Activated CD4-positive, CD25-positive, alpha-beta regulatory T cell treated with anti-CD3 and anti-CD28 coated beads, Interleukin-2, amount 50 U/mL, for 72 hours (primary cell): ENCODE measurements at regions not wholly inside any gene's neighbourhood (a gene's known extent, or its start where the extent isn't known, plus 50 kb on each side); places are given as distances from the start of the nearest gene placed in this dataset.

Source experiments
- DNase-seq: peaks from one replicate; pipeline ENCODE4 v3.0.0; 2021

DNA sequence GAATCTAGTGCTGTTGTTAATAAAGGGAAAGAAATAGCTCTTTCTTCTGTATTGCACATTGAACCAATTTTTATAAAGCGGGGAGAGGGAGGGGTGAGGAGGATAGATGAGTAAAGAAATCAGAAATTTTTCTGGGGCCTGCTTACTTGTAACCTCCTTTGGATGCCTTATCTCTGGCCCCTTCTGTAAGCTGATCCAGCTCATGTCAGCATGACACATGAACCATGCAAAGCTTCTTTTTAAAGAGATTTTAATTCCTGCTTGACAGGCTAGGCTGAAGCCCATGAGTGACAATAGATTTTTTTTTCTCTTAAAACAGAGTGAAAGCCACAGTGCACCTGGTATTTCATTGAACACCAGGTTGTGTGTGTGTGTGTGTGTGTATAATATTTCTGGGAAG, 325.3 kb downstream of the PRL start:
- DNase-seq, result no peak

DNA sequence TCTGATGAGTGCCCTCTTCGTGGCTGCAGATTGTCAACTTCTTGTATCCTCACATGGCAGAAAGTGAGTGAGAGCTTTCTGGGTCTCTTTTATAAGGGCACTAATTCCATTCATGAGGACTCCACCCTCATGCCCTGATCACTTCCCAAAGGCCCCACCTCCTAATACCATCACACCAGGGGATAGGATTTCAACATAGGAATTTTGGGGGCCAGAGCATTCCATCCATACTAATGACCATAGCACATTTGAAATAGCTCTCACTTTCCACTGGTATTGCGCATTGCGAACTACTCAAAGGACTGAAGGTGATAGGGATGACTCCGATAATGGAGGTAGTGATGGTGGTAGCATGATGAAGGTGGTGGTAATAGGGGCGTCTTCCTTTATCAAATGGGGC, 324.3 kb downstream of the PRL start:
- DNase-seq, result no peak

DNA sequence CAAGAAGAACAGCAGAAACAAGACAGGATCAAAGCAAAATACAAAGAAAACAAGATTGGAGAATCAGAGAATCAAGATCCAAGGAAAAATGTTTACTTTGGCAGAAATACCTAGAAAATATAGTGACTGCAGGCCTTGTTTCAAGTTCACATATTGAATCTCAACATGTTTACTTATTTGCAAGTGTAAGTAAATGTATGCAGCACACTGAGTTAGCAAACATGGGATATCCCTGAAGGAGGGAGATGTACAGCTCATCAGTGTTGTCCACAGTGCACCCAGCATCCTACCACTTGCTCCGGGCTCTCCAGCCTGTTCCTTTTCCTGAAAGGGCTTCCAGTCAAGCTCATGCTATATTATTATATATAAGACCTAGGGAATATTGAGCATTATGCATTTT, 319.5 kb downstream of the PRL start:
- DNase-seq, result no peak

DNA sequence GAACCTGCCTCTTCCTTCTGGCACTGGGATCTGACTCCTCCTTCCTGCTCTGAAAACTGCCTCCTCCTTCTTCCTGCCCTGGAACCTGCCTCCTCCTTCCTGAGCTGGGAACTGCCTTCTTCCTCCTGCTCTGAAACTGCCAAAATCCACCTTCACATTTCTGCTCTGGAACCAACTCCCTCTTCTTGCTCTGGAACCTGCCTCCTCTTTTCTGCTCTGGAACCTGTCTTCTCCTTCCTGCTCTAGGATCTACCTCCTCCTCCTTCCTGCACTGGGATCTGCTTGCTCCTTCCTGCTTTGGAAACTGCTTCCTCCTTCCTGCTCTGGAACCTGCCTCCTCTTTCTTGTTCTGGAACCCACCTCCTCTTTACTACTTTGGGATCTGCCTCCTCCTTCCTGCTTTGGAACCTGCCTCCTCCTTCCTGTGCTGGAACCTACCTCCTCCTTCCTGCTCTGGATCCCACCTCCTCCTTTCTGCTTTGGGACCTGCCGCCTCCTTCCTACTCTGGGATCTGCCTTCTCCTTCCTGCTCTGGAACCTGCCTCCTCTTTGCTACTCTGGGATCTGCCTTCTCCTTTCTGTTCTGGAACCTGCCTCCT, 315.5 kb downstream of the PRL start:
- no peak for DNase-seq

DNA sequence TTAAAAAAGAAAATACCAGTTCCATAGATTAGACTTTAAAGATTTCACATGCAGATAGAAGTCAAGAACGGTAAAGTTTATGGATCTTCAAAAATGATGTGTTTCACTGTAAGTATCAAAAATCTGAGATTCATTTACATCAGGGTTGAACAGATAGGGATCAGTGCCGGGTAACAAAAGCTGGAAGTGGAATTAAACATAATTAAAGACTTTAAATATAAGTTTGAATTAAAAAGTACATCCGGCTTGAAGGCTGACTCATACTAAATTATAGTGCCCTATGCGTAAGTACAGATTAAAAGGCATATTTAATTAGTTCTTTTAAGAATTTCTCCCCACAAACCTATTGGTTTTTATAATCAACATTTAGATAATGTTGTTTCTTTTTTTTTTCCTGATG, 312.7 kb downstream of the PRL start:
- DNase-seq, result no peak

DNA sequence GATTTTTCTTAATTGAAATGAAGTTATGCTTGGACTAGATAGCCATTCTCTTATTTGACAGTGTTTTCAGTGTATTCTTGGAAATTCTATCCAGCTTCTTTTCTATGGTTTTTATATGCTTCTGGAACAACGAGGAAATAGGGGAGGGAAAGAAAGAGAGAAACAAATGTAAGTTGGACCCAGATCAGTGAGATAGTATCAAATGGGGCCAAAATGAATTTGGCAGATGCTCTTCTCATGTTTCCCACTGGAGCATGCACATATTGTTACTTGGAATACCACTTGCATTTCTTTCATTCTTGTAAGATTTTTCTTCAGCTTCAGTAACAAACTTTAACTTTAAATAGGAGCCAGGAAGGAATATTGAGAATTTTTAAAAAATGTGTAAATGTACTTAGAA, 312.3 kb downstream of the PRL start:
- no peak for DNase-seq

DNA sequence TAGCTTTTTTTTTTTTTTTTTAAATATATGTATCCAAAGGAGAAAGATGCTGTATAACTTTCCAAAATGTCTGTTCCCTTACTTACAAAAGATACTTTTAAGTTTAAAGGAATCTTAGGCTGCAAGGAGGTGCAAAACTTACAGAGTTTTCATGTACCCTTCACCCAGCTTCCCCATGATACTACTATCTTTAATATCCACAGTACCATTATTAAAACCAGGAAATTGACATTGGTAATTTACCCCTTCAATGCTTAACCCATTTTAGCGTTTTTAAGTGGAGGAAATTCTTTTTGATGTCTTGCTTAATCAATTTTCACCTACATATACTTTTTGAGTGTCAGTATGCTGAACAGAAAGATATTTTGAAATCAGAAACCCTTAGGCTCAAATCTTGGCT, 310.9 kb downstream of the PRL start:
- no peak for DNase-seq

DNA sequence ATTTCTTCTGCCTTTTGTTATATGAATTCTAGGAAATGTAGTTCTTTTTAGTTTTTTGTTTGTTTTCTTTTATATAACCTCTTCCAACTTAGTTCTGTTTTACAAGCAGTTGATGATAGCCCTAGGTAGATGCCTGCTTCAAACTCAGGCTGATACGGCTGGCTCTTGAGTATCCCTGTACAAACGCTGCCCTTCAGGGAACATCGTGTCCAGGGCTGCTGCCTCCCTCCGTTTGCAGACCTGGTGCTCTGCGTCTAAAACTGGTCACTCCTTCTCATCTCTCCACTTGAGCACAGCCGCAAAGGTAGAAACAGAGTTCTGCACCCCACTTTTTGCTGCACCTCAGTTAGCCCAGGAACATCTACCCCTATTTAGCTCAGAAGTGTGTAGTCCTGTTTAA, 310.1 kb downstream of the PRL start:
- DNase-seq, result no peak

DNA sequence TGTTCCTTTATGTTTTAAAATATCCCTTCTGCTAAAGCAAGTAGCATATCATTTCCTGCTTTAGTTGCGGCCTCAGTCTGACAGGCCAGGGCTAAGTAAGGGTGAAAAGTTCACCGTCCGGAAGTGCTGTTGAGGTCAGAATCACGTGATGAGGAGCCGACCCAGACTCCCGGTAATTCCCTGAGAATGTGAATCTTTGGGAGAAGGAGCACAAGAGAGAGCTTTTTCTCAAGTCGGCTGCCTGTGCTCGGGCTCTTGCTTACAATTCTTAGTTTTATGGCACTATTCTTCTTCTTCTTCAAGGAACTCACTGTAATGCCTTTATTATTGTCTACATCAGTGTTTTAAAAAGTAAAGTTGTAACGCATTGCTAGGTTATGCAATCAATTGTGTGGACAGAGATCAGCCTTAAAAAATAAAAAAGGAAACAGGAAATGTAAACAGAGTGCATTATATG, 309.3 kb downstream of the PRL start:
- DNase-seq, result no peak

DNA sequence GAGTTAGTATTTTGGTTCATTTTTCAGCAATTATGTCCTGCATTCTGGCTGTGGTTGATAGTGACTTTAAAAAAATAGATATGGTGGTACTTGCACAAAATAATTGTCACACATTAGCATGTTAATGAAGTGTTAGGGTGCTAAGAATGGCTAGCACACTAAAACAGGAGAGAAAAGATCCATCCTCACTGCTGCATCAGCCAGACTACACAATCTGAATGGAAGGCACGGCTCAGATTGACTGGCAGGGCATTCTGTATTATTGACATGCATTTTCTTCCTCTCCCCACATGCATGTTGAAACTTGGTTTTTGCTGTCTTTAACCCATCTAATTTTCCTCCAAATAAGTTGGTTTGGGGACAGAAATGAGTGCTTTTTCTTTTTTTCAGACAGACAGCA, 306.3 kb downstream of the PRL start:
- no peak for DNase-seq

DNA sequence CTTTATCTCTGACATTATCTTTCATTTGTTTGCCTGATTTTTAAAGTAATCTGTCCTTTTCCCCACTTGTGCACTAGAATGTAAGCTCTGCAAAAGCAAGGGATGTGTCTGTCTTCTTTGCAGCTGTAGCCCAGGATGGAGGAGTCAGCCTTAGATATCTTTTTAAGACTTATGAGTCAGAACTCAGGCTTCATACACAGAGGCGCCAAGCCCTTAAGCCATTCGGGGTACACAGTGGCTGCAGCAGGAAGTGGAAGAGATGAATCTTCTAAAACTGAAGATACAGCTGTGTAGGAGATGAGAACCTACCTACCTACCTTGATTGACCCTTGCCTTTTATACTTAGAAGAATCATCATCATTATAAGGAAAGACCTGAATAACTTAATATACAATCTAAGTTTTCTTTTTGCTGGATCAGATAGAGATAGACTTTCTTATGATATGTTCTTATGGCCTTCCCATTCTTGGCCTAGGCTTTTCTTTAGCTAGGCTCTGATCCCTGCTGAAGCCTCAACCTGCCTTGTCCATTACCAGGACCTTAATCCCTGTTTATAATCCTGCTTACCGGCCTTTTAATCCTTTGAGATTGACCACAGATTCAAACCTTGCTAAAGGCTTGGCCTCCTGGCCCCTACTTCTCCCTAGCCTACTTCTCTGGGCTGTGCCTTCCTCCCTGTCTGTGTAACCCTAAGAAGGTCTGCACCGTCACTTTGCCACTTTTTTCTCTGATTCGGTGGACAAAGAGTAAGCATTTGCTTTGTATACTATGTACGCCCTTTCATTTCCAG, 304.5 kb downstream of the PRL start:
- no peak for DNase-seq

DNA sequence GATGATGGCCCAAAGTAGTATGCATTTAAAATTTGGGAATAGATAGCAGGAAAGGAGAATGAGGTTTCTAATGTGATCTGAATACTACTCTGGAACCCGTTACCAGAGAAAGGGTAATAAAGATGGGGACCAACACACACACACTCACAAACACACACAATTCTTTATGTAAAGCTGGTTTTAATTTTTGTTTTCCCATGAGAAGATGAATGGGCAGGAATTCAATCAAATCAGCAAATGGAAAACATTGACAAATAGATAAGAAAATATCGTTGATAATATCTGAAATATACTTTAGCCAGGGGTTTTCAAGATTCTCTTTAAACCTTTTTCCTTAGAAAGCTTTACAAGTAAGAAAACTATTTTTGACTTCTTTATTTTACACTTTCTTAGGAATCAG, 303.0 kb downstream of the PRL start:
- no peak for DNase-seq

DNA sequence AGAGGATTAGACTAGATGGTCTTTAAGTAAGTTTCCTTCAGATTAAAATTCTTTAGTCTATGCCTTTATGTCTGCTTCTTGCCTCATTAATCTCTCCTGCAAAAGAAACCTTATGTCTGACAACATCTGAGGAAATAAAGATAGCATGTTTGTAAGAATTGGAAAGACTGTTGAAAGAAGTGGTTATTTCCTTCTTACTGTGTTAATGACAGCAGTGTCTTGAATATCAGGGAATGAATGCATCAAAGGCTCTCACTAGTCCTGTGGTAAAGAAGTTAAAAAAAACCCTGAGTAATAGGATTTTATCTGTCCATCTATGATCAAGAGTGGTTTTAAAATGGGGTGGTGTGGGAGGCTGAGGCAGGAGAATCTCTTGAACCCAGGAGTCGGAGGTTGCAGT, 302.0 kb downstream of the PRL start:
- DNase-seq, result no peak

DNA sequence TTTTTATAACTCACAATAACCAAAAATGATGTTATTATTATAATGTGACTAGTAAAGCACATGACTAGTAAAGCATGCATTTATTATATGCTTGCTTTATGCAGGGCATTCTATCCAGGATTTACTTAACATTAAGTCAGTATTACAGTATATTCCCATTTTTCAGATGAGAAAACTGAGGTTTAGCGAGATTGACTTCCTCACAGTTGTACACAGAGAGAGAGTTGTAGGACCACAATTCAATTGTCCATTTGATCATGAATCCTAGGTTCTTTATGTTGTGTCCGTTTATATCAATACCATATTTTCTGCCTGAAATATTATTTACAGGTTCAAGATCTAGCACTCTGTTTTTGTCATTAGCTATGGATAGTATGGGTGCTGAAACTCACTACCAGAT, 301.5 kb downstream of the PRL start:
- DNase-seq, result no peak

DNA sequence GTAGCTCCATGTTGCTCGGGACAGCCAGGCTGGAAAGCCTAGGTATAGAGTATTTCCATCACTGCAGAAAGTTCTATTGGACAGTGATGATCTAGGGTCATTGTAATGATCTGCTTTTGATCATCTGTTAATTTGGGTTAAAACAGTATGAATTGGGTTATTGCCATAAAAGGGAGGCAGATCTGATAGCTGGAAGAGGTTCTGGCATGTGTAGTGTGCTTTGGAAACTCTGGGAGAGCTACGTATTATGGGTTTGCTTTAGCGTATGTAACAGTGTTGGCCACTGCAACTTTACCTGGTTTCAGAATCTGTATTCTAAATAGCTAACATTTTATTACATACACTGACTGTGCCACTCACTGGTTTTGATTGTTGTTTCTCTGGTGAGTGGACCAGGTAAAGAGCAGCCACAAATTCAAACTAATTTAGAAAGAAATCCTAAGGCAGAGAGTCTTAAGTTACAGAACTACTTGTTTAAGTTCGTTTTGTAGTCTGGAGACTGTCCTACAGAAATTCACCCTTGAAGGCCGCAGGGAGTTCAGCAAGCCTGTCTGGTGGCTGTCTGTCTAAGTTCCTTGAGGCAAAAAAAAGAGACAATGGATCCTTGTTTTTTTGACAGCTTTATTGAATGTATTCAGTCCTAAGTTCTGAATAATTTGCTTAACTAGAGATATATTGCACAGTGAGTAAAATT, 300.3 kb downstream of the PRL start:
- no peak for DNase-seq

DNA sequence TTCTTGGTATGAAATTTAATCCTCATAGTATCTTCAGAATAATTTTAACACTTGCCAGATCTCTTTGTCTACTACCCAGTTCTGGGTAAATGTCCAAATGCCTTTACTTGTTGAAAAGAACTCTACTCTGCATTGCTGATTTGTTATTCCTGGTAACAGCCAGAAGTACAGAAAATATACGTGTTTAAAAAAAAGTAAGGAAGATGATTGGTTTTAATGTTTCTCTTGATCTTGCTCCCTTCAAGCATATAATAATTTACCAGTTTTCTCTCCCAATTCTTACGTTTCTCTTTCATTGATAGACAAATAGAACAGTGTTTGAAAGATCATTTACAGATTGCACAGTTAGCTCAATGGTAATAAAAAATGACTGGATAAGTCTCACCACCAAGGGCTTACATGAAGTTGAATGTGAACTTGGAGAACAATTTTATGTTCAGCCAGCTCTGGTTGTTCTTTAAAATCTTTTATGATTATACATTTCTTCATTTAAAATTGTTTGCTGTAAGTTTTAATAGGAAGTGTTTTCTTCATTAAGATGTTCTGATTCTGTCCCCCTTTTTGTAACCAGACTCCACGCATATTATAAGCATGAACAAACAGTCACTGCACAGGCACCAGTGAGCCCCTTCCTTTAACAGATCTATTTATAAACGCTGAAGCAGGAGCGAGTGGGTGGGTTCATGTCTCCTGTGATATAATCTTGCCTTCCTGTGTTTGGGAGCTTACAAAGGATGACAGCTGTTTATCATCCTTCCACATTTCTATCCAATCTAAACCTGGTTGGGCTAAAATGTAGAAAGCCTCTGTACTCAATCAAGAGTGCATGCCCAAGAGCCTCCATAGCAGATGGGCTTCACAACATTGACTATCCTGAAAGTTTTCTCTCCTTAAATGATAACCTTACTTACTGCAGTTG, 299.5 kb downstream of the PRL start:
- DNase-seq, result no peak

DNA sequence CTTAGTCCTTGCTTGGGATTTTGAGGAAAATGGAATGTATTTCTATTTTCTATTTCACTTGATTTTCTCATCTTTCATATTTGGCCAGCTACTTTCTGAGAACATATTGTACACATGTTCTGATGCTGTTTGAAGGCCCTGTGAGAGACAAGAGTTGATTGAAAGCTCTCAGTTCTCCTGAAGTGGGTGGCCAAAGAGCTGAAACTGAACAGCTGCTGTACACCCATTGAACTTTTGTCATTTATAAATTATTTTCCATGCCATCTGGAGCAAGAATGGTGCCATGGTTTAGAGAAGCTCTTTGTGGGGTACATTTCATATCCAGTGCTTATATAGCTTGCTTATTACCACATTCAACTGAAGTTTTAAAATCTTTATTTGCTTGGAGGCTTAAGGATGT, 298.3 kb downstream of the PRL start:
- DNase-seq, result no peak

DNA sequence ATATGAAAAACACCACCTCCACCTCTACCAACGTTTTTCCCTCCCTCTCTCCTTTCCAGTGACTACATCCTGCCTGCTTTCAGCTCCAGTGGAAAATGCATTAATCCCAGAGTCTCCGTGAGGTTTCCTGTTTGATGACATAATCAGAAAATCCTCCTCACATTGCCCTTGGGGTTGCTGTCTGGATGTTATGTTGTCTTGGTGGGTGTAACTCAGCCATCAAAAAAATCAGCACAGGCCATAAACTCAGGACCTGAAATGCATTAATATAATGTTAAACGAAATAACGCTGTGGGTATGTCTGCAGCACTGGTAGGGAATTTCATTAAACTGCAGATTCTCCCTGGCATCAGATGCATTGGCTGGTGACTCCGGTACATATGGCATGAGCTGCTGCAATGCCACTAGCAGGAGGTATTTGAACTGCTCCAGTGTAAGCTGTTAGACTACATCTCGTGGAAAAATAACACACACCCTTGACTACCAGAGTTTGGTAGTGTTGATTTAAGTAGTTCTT, 297.8 kb downstream of the PRL start:
- DNase-seq, result no peak

DNA sequence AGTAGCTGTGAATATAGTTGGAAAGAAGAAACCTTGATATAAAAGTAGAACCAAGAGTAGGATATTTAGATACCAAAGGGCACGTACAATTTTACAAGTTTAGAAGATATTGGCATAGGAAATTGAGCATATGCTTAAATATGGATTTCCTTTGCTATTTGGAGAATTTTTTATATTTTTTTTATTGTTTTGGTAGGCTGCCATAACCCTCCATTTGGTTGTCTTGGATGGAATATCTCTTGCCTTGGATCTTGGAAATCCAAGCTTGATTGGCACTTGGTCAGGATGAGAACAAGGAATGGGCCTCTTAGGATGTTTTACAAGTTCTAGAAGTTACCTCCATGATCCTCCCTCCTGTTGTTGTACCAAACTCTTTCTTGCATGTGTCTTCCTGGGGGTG, 297.1 kb downstream of the PRL start:
- DNase-seq, result no peak

DNA sequence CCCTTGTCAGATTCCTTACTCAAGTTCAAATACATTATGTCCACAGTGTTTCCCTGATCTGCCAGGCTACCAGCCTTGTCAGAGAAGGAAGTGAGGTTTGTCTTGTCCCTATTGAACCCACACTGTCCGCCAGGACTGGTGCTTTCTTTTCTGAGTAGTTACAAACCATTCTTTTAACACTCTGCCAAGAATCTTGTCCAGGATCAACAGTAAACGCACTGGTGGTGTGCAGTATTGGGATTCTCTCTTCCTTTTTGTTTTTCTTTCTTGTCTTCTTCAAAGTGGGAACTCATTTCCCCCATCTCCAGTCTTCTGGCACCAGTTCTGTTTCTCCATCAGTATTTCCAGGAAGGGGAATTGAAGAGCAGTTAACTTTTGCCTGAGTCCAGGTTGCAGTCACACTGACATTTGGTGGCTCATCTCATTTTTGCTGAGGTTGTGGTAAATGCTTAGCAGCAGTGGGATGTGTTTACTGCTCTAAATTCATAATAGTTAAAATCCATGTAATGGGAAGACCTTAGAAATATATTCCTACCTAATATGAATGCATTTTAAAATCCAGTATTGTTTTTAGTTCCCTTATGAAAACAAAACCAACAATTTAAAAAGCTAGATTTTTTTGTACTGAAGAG, 295.3 kb downstream of the PRL start:
- no peak for DNase-seq

DNA sequence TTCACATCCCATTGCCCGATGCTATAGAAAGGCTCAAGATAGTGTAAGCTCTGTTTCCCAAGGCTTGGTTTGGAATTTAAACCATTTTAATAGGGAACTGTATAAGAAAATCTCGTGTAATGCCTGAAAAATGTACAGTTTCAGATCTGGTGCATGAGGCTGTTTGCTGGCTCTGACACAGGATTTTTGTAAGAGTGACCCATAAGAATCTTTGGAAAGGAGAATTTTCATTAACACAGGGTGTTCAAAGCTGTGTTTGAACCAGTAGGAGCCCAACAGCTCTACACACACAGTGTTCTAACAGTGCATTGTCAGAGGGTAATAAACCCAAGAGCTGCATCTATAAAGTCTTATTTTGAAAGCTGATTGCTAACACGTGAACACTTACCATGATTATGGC, 293.5 kb downstream of the PRL start:
- DNase-seq, result no peak

DNA sequence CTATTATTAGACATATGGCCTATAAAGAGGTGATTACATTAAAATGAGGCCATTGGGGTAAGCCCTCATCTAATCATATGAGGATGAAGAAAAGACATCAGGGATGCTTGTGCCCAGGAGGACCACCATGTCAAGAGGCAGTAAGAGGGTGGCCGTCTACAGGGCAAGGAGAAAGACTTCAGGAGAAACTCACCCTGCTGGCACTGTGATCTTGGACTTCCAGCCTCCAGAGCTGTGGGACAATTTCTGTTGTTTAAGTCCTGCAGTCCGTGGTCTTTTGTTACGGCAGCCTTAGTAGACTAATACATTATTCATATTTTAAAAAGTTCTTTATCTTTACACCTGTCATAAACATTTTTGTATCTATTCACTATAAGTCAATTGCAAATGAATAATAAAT, 290.0 kb downstream of the PRL start:
- no peak for DNase-seq

DNA sequence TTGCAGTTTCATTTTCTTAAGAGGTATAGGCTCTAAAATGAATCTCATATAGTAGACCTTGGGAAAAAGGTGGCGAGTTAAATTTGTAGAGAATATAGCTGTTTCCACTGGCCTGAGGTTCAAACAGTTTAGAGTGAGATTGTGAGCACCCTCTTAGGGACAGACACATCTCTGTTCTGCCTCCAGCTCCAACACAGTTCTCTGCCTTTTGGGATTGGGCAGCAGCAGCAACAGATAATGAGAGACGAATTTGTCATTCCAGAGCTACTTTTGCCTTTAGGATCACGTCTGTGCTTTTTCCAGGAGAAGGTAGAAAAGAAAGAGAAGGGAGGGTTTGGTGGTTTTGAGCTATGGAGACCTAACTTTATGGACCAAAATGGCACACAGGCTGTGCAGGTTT, 289.4 kb downstream of the PRL start:
- DNase-seq, result no peak
